ENCODE measurements at regions not wholly inside any gene's neighbourhood (a gene's known extent, or its start where the extent isn't known, plus 50 kb on each side); places are given as distances from the start of the nearest gene placed in this dataset.

DNA sequence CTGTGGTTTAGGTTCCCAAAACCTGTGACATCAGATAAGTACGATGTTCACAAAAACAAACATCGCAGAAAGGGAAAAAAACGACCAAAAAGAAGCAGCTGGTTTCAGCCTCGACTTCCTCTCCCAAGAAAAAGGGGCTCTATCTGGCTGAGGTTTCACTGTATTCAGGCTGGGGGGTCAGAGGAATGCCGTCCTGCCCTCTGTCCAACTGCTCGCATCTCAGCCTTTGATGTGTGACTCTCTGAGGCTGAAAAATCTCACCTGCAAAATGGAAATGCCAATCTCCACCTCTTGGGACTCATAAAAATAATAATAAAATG is 123.6 kb upstream of the PTPN1 start:
- WGBS, 3 donors, result 40 to 65% (median 58%) methylated on average over 6 of the region's 6 CpGs
- H3K27ac ChIP-seq (ENCODE audit: low read depth, low read length), result no peak overlapping the region

- WGBS, 3 donors, result 79 to 84% (median 81%) methylated on average over 21 of the region's 21 CpGs
- H3K27ac ChIP-seq (ENCODE audit: low read depth, low read length), result no peak overlapping the region
These were observed 122.8 kb upstream of the PTPN1 start for GRCh38 chr20:50387218-50387995.

DNA sequence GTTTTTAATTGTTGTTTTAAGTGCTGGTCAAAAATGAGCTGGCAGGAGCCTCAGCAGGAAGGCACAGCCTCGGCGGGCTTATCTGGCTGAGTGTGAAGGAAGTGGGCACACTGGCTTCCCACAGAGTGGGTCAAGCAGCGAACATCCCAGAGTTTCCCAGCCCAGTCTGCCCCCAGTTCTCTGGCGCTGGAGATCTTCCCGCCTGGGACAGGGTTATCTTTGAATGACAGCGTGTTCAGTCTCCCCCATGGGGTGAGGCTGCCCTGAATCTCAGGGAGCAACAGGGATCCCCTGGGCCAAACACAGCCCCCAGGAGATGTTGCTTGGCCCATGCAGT is 122.2 kb upstream of the PTPN1 start:
- WGBS, 3 donors, result 29 to 65% (median 64%) methylated on average over 6 of the region's 6 CpGs
- H3K27ac ChIP-seq (ENCODE audit: low read depth, low read length), result no peak overlapping the region

- WGBS, 3 donors, result 51 to 86% (median 82%) methylated on average over 12 of the region's 12 CpGs
- no peak overlapping the region for H3K27ac ChIP-seq (ENCODE audit: low read depth, low read length)
These were observed 121.3 kb upstream of the PTPN1 start for GRCh38 chr20:50388733-50389437.

GRCh38 chr20:50389438-50389807 is 120.8 kb upstream of the PTPN1 start:
- 30 to 71% (median 70%) methylated on average over 7 of the region's 7 CpGs for WGBS, 3 donors
- no peak overlapping the region for H3K27ac ChIP-seq (ENCODE audit: low read depth, low read length)

DNA sequence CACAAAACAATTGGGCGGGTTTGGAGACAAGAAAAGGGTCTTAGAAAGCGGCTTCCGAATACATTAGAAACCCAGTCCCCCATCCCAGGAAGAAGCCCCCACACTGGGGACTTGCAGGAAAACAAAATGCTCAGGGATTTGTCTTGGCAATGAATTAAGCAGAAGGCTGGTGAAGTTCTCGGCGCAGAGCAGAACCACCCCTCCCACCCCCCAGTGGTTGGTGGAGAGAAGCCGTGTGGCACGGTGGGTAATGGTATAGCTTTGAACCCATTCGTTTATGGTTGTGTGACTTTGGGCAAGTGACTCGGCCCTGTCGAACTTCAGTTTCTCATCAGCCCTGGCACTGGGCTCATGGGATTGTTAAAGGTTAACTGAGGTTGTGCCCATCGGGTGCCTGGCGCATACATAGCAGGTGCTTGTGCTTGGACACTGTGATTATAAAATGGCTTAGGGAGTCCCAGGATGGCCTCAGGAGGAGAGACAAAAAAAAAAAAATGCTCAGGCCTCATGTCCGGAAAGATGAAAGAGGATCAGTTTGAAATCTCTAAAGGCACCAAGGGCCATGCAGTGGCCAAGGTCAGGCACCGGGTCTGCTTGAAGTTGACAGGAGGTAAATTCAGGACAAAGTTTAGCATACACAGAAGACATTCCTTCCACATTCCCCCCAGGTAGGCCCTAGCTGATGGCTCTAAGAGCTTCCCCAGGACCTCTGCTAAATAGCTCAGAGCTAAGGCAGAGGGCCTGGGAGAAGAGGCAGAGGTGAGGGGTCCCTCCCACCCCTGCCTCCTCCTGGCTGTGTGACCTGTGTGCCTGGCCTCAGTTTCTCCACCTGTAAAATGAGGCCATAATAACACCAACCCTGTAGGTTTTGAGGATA is 120.1 kb upstream of the PTPN1 start:
- WGBS, 3 donors, result 49 to 83% (median 76%) methylated on average over 14 of the region's 14 CpGs
- no peak overlapping the region for H3K27ac ChIP-seq (ENCODE audit: low read depth, low read length)

DNA sequence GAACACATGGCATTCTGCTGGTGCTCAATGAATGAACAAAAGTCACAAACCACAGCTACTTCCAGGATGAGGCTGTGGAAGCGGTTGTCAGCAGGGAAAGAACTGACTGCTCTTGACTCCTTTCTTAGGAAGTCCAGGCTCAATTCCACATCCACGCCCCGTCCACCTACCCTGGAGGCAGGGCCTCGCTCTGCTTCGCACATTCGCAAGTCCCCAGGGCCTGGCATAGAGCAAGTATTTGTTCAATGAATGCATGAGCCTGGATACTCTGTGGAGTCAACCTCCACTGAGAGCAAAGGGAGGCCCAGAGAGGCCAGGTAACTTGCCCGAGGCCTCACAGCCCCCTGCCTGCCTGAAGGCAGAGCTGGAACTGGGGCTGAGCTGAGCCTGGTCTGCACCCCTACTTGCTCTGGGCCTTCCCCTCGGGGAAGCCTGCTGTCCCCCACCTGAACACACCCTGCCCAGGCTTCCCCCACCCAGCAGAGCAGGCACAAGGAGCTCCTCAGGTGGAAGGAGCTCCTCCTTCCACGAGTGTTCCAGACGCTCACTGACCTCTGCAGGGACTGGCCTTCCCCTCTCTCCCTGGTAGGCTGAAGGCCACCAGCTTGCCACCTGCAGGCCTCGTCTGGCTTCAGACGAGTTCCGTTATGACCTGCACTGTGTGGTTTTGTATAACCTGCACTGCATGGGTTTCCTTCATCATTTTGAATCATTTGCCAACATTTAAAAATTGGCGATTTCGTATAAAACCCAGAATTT is 119.3 kb upstream of the PTPN1 start:
- 85 to 94% (median 94%) methylated on average over 15 of the region's 15 CpGs for WGBS, 3 donors
- H3K27ac ChIP-seq (ENCODE audit: low read depth, low read length), result no peak overlapping the region

DNA sequence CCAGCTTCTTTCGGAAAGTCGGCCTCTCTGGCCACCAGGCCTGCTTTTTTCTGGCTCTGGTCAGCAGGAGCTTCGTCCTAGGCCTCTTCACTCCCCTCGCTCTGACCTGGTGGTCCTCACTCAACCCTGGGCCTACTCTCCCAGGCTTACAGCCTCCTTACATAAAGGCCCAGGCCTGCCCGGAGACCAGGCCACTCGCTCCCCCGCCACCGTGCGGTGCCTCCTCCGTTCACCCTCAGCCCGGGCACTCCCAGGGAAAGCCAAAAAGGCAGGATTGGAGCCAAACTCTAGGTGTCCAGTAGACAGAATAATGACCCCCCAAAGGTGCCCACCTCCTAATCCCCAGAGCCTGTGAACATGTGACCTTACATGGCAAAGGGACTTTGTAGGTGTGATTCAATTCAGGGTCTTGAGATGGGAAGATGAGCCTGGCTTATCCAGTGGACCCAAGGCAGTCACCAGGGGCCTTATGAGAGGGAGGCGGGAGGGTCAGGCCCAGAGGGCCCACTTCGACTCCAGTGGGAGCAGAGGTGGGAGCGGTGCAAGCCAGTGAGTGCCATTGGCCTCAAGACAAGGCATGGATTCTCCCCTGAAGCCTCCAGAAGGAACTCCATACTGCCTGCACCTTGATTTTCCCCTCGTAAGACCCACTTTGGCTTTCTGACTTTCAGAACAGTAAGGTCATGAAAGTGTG is 118.6 kb upstream of the PTPN1 start:
- WGBS, 3 donors, result 96 to 97% (median 97%) methylated on average over 15 of the region's 15 CpGs
- no peak overlapping the region for H3K27ac ChIP-seq (ENCODE audit: low read depth, low read length)

DNA sequence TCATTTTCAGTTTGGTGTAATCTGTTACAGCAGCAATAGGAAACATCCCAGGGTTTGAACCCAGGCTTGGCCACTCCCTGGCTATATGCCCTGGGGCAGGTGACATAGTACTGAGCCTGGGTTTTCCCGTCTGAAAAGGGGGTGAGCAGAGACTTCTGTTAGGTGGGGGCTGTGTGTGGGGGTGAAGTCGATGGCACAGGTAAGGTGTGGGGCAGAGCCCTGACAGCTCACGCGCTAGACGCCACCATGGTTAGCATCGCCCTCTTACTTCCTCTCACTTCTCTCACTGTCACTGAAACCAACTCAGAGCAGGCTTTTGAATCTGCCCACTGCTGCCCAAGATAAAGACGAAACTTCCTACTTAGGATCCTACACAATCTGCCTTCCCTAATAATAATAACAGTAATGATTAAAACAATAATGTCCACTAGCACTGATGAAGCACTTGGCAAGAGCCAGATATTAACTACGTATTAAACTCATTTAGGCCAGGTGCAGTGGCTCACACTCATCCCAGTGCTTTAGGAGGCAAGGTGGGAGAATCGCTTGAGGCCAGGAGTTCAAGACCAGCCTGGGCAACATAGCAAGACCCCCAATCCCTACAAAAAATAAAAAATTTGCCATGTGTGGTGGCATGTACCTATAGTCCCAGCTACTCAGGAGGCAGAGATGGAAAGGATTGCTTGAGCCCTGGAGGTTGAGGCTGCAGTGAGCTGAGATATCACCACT is 117.9 kb upstream of the PTPN1 start:
- 70 to 89% (median 77%) methylated on average over 9 of the region's 9 CpGs for WGBS, 3 donors
- no peak overlapping the region for H3K27ac ChIP-seq (ENCODE audit: low read depth, low read length)

GRCh38 chr20:50393242-50393641 is 116.9 kb upstream of the PTPN1 start:
- WGBS, 3 donors, result 86% methylated on average over 6 of the region's 6 CpGs
- no peak overlapping the region for H3K27ac ChIP-seq (ENCODE audit: low read depth, low read length)

- no peak overlapping the region for H3K27ac ChIP-seq (ENCODE audit: low read depth, low read length)
- WGBS, 3 donors, result 83 to 88% (median 84%) methylated on average over 24 of the region's 24 CpGs
These were observed 116.1 kb upstream of the PTPN1 start for GRCh38 chr20:50393990-50394561.

- 59 to 91% (median 65%) methylated on average over 11 of the region's 11 CpGs for WGBS, 3 donors
- H3K27ac ChIP-seq (ENCODE audit: low read depth, low read length), result no peak overlapping the region
These were observed 115.6 kb upstream of the PTPN1 start for GRCh38 chr20:50394569-50394968.

GRCh38 chr20:50395251-50395729 is 114.9 kb upstream of the PTPN1 start:
- WGBS, 3 donors, result 44 to 53% (median 47%) methylated on average over 11 of the region's 11 CpGs

GRCh38 chr20:50395914-50396488 is 114.2 kb upstream of the PTPN1 start:
- H3K27ac ChIP-seq (ENCODE audit: low read depth, low read length), result no peak overlapping the region
- whole genome bisulfite sequencing, 3 donors, result 93 to 94% (median 93%) methylated on average over 14 of the region's 14 CpGs

More at GRCh38 chr20:50395251-50395729, 114.9 kb upstream of the PTPN1 start:
- H3K27ac ChIP-seq (ENCODE audit: low read depth, low read length), result no peak overlapping the region

- 92 to 94% (median 93%) methylated on average over 6 of the region's 6 CpGs for WGBS, 3 donors
- no peak overlapping the region for H3K27ac ChIP-seq (ENCODE audit: low read depth, low read length)
These were observed 113.6 kb upstream of the PTPN1 start for GRCh38 chr20:50396623-50397022.

- no peak overlapping the region for H3K27ac ChIP-seq (ENCODE audit: low read depth, low read length)
- WGBS, 3 donors, result 89 to 91% (median 90%) methylated on average over 5 of the region's 5 CpGs
These were observed 113.1 kb upstream of the PTPN1 start for GRCh38 chr20:50397058-50397457.

GRCh38 chr20:50398064-50398463 is 112.1 kb upstream of the PTPN1 start:
- WGBS, 3 donors, result 88 to 92% (median 88%) methylated on average over 8 of the region's 8 CpGs
- no peak overlapping the region for H3K27ac ChIP-seq (ENCODE audit: low read depth, low read length)

All from adipose tissue (tissue), 3 donors.